GM23248 (cell line): ENCODE measurements at regions not wholly inside any gene's neighbourhood (a gene's known extent, or its start where the extent isn't known, plus 50 kb on each side); places are given as distances from the start of the nearest gene placed in this dataset.

Experiments used
- DNase-seq: peaks from one replicate; pipeline ENCODE4 v3.0.0-alpha.2; 2015
- H2AFZ ChIP-seq: fragments of 200-600 bp; sonication (generic); 2 replicates; pipeline ENCODE4 v1.6.1; 2016; ENCODE audit warnings: antibody characterized with exemption
- H3F3A ChIP-seq: fragments of 200-600 bp; sonication (generic); 2 replicates; pipeline ENCODE4 v1.6.1; 2016; ENCODE audit warnings: mild to moderate bottlenecking, antibody characterized with exemption, mixed run types; ENCODE audit not compliant: insufficient read depth
- H3K27ac ChIP-seq: fragments of 200-600 bp; sonication (generic); 2 replicates; pipeline ENCODE4 v1.5.1; 2016; ENCODE audit warnings: mild to moderate bottlenecking
- H3K27me3 ChIP-seq: fragments of 200-600 bp; sonication (generic); replicated peaks from 2 replicates; pipeline ENCODE4 v1.6.1; 2016; ENCODE audit warnings: mild to moderate bottlenecking; ENCODE audit not compliant: insufficient read depth
- H3K36me3 ChIP-seq: fragments of 200-600 bp; sonication (generic); 2 replicates; pipeline ENCODE4 v1.6.1; 2016; ENCODE audit warnings: low read depth, mild to moderate bottlenecking
- H3K4me1 ChIP-seq: fragments of 200-600 bp; sonication (generic); 2 replicates; pipeline ENCODE4 v1.6.1; 2016; ENCODE audit warnings: mild to moderate bottlenecking; ENCODE audit not compliant: insufficient read depth
- H3K4me2 ChIP-seq: fragments of 200-600 bp; sonication (generic); one replicate; pipeline ENCODE4 v1.6.1; 2016; ENCODE audit warnings: mild to moderate bottlenecking; ENCODE audit not compliant: unreplicated experiment
- H3K4me3 ChIP-seq: fragments of 200-600 bp; sonication (generic); 2 replicates; pipeline ENCODE4 v1.5.1; 2016; ENCODE audit warnings: mild to moderate bottlenecking
- H3K79me2 ChIP-seq: fragments of 200-600 bp; sonication (generic); 2 replicates; pipeline ENCODE4 v1.6.1; 2016; ENCODE audit warnings: mild to moderate bottlenecking; ENCODE audit not compliant: insufficient read depth
- H3K9ac ChIP-seq: fragments of 200-600 bp; sonication (generic); 2 replicates; pipeline ENCODE4 v1.6.1; 2016; ENCODE audit warnings: mild to moderate bottlenecking
- H3K9me2 ChIP-seq: fragments of 200-600 bp; sonication (generic); 2 replicates; pipeline ENCODE4 v1.6.1; 2016; ENCODE audit warnings: mixed run types, mild to moderate bottlenecking, moderate library complexity; ENCODE audit not compliant: insufficient read depth
- H3K9me3 ChIP-seq: fragments of 200-600 bp; sonication (generic); one replicate; pipeline ENCODE4 v1.6.1; 2017; ENCODE audit warnings: low read depth
- H4K20me1 ChIP-seq: fragments of 200-600 bp; sonication (generic); 2 replicates; pipeline ENCODE4 v1.6.0; 2016; ENCODE audit not compliant: insufficient read depth
- EZH2 ChIP-seq: fragments of 200-600 bp; sonication (generic); IDR thresholded peaks from 2 replicates; pipeline ENCODE4 v1.6.1; 2018; ENCODE audit warnings: antibody characterized with exemption, mild to moderate bottlenecking; ENCODE audit not compliant: insufficient read depth, poor library complexity, severe bottlenecking
- EZH2phosphoT487 ChIP-seq: fragments of 200-600 bp; sonication (generic); IDR thresholded peaks from 2 replicates; pipeline ENCODE4 v1.6.1; 2018; ENCODE audit warnings: antibody characterized with exemption, moderate library complexity, mild to moderate bottlenecking, low read depth; ENCODE audit not compliant: insufficient read depth
- WGBS, 2 experiments: methylation state at CpG; one replicate each; pipeline ENCODE4 v1.1.6; 2015 to 2017; ENCODE audit warnings: low lambda C conversion rate in 2 of 2, low coverage in 1 of 2; ENCODE audit errors: missing lambda C conversion rate in 2 of 2; 5-methylcytosine and 5-hydroxymethylcytosine counted together
- in situ Hi-C: fragments of 300-500 bp; cut with MboI; formaldehyde crosslinking; loops from 2 replicates; pipeline ENCODE4 v1.15.0; 2020

DNA sequence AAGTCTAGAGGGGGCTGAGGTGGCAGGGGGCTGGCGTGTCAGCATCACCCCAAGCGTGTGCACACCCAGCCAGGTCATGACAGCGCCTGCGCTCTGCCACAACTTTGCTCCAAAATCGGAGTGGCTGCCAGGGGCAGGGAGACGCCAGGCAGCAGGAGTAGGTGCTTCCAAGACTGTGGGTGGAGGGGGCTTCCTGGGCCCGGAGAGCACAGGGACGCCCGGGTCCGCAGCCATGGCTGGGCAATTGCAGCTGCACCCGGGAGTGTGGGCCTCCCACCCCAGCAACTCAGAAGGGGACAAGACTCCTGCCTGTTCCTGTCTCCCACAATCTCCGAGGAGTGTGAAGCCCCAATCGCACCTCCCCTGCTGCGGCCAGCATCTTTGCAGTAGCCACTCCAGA, 53.1 kb upstream of the CYYR1 start:
- Histone ChIP-seq H3K4me3 (no peak overlapping the region), H3K4me2 (no peak overlapping the region), H3K9ac (no peak overlapping the region), H3K9me2 (no peaks in the 10 kb centered on the region), H3K9me3 (no peaks in the 10 kb centered on the region), H4K20me1 (no peaks in the 10 kb centered on the region), H2AFZ (no peak overlapping the region), H3K27ac (no peak overlapping the region), H3K79me2 (no peaks in the 10 kb centered on the region), H3K36me3 (no peaks in the 10 kb centered on the region), H3F3A (no peaks in the 10 kb centered on the region), H3K27me3 (peaks cover 11% of the 10 kb centered on the region; the same call in 1 of the 2 replicates), H3K4me1 (no peaks in the 10 kb centered on the region)
- TF ChIP-seq EZH2: no peak
- no peak for TF ChIP-seq EZH2phosphoT487
- in situ Hi-C loops: no loop called here
- DNase-seq: no peak
- WGBS, 2 experiments: 59 to 72% methylated on average over 13 to 14 of the region's 14 CpGs

DNA sequence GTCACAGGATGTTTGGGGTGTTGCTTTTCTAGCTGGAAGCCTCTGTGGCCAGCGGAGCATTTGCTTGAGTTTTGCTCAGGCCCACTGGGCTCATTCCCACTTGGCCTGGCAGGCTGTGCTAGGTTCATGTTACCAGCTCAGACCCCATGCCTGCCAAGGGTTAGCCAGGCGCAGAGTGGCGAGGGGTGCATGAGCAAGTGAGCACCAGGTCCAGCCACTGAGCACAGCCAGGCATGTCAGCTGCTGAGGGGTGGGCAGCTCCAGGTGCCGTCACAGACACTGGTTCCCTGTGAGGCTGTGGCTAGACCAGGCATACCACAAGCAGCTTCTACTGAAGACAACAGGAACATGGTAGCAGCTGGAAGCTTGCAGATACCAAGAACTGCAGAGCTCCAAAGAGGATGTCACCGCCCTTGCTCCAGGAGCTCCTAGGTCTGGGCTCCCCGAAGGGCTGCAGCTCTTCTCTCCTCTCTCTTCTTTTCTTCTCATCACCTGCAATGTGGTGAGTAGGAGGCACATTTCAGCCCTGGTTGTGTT, 52.0 kb upstream of the CYYR1 start:
- DNase-seq: no peak
- H3K4me2 ChIP-seq: no peak overlapping the region
- TF ChIP-seq EZH2phosphoT487 (no peak), EZH2 (no peak)
- no peaks in the 10 kb centered on the region for H3K9me3 ChIP-seq
- no peaks in the 10 kb centered on the region for H3K79me2 ChIP-seq
- H3K36me3 ChIP-seq: no peaks in the 10 kb centered on the region
- H3K9ac ChIP-seq: no peak overlapping the region
- no peak overlapping the region for H2AFZ ChIP-seq
- no peaks in the 10 kb centered on the region for H3F3A ChIP-seq
- no peak overlapping the region for H3K27ac ChIP-seq
- H4K20me1 ChIP-seq: no peaks in the 10 kb centered on the region
- H3K27me3 ChIP-seq: peaks cover 11% of the 10 kb centered on the region; the same call in 1 of the 2 replicates
- H3K4me1 ChIP-seq: no peaks in the 10 kb centered on the region
- no peaks in the 10 kb centered on the region for H3K9me2 ChIP-seq
- H3K4me3 ChIP-seq: no peak overlapping the region
- in situ Hi-C loops: no loop called here
- WGBS, 2 experiments: 50 to 56% methylated on average over 6 of the region's 6 CpGs
